ENCODE measurements at regions not wholly inside any gene's neighbourhood (a gene's known extent, or its start where the extent isn't known, plus 50 kb on each side); places are given as distances from the start of the nearest gene placed in this dataset.

- TF ChIP-seq CTCF (IDR thresholded peaks at IDR 0.05; ENCODE audit: insufficient read depth, low read length) (no peak), POLR2AphosphoS5 (IDR thresholded peaks at IDR 0.05; ENCODE audit: low read depth) (no peak), GABPA (IDR thresholded peaks at IDR 0.05; ENCODE audit: low read depth) (no peak)
Measured at GRCh38 chr20:60395991-60396390, 437.8 kb downstream of the CDH26 start.

All from HL-60 (cell line).